Esophagus (tissue), 2 donors: ENCODE measurements at regions not wholly inside any gene's neighbourhood (a gene's known extent, or its start where the extent isn't known, plus 50 kb on each side); places are given as distances from the start of the nearest gene placed in this dataset.

Experiments used
- H3K27ac ChIP-seq, 2 donors: one replicate each; pipeline ENCODE4 v1.5.1; 2013; ENCODE audit warnings: low read depth in 2 of 2, mild to moderate bottlenecking in 2 of 2, inconsistent platforms in 1 of 2, low read length in 1 of 2, moderate library complexity in 1 of 2
- H3K27me3 ChIP-seq, 2 donors: one replicate each; pipeline ENCODE4 v1.6.1; 2013; ENCODE audit warnings: low read length in 2 of 2, control low read depth in 1 of 2, mild to moderate bottlenecking in 1 of 2; ENCODE audit not compliant: insufficient read depth in 2 of 2, control insufficient read depth in 1 of 2
- H3K36me3 ChIP-seq, 2 donors: one replicate each; pipeline ENCODE4 v1.6.1; 2013; ENCODE audit warnings: low read length in 1 of 2; ENCODE audit not compliant: control insufficient read depth in 2 of 2, insufficient read depth in 2 of 2
- H3K4me1 ChIP-seq, 2 donors: one replicate each; pipeline ENCODE4 v1.6.1; 2013; ENCODE audit warnings: low read length in 1 of 2; ENCODE audit not compliant: control insufficient read depth in 2 of 2, insufficient read depth in 2 of 2
- H3K4me3 ChIP-seq, 2 donors: one replicate each; pipeline ENCODE4 v1.5.1; 2013; ENCODE audit warnings: low read length in 2 of 2, mild to moderate bottlenecking in 2 of 2, low read depth in 1 of 2, moderate library complexity in 1 of 2
- H3K9me3 ChIP-seq, 2 donors: one replicate each; pipeline ENCODE4 v1.6.1; 2013; ENCODE audit warnings: mild to moderate bottlenecking in 2 of 2, low read depth in 1 of 2, low read length in 1 of 2, moderate library complexity in 1 of 2; ENCODE audit not compliant: control insufficient read depth in 2 of 2, insufficient read depth in 1 of 2
- WGBS, 2 donors: extraction: QIAGEN DNeasy Blood & Tissue Kit; methylation state at CpG; one replicate each; pipeline ENCODE4 v1.1.7; 2013; 5-methylcytosine and 5-hydroxymethylcytosine counted together
- donor health status: healthy with polysubstance abuse.
- donor health status: Bipolar disorder and iron deficiency.

GRCh38 chr10:93149761-93150160 is 76.1 kb downstream of the CYP26A1 start:
- no peak overlapping the region for H3K4me3 ChIP-seq
- no peak overlapping the region for H3K27ac ChIP-seq
- H3K4me1 ChIP-seq, result no peaks in the 10 kb centered on the region
- H3K36me3 ChIP-seq, result no peaks in the 10 kb centered on the region
- peaks cover 0 to 2% of the 10 kb centered on the region in 2 donors for H3K9me3 ChIP-seq
- no peaks in the 10 kb centered on the region for H3K27me3 ChIP-seq
- WGBS, 2 donors, result 91% methylated on average over 4 of the region's 4 CpGs

- Histone ChIP-seq H3K4me3 (no peak overlapping the region), H3K27me3 (no peaks in the 10 kb centered on the region), H3K4me1 (no peaks in the 10 kb centered on the region), H3K9me3 (peaks cover 0 to 2% of the 10 kb centered on the region in 2 donors), H3K36me3 (no peaks in the 10 kb centered on the region), H3K27ac (no peak overlapping the region)
- 39 to 50% methylated on average over 1 of the region's 1 CpG for WGBS, 2 donors
These were observed 76.6 kb downstream of the CYP26A1 start for GRCh38 chr10:93150289-93150688.

GRCh38 chr10:93150990-93151547 is 77.4 kb downstream of the CYP26A1 start:
- 73 to 77% methylated on average over 8 of the region's 8 CpGs for WGBS, 2 donors
- H3K27ac ChIP-seq, result no peak overlapping the region
- H3K4me1 ChIP-seq, result no peaks in the 10 kb centered on the region
- H3K4me3 ChIP-seq, result no peak overlapping the region
- H3K36me3 ChIP-seq, result no peaks in the 10 kb centered on the region
- H3K9me3 ChIP-seq, result peaks cover 0 to 2% of the 10 kb centered on the region in 2 donors
- H3K27me3 ChIP-seq, result no peaks in the 10 kb centered on the region

- Histone ChIP-seq H3K4me3 (no peak overlapping the region), H3K27ac (no peak overlapping the region)
These were observed 78.4 kb downstream of the CYP26A1 start for GRCh38 chr10:93152136-93152535.

GRCh38 chr10:93154531-93154930 is 80.8 kb downstream of the CYP26A1 start:
- H3K4me1 ChIP-seq, result no peaks in the 10 kb centered on the region
- H3K4me3 ChIP-seq, result no peak overlapping the region
- peaks cover 0 to 2% of the 10 kb centered on the region in 2 donors for H3K9me3 ChIP-seq
- no peaks in the 10 kb centered on the region for H3K36me3 ChIP-seq
- no peak overlapping the region for H3K27ac ChIP-seq
- H3K27me3 ChIP-seq, result no peaks in the 10 kb centered on the region

More at GRCh38 chr10:93152136-93152535, 78.4 kb downstream of the CYP26A1 start:
- Histone ChIP-seq H3K9me3 (peaks cover 0 to 2% of the 10 kb centered on the region in 2 donors), H3K4me1 (no peaks in the 10 kb centered on the region), H3K27me3 (no peaks in the 10 kb centered on the region), H3K36me3 (no peaks in the 10 kb centered on the region)

- 65 to 83% methylated on average over 1 of the region's 1 CpG for WGBS, 2 donors
- Histone ChIP-seq H3K9me3 (no peaks in the 10 kb centered on the region), H3K27me3 (peaks cover 0 to under 1% of the 10 kb centered on the region in 2 donors), H3K27ac (no peak overlapping the region), H3K4me1 (no peaks in the 10 kb centered on the region), H3K36me3 (no peaks in the 10 kb centered on the region), H3K4me3 (no peak overlapping the region)
These were observed 86.4 kb downstream of the CYP26A1 start for GRCh38 chr10:93160140-93160539.

- no peaks in the 10 kb centered on the region for H3K36me3 ChIP-seq
- no peaks in the 10 kb centered on the region for H3K9me3 ChIP-seq
- H3K27me3 ChIP-seq, result peaks cover 0 to 2% of the 10 kb centered on the region in 2 donors
- H3K4me3 ChIP-seq, result no peak overlapping the region
- H3K27ac ChIP-seq, result no peak overlapping the region
- WGBS, 2 donors, result 78 to 79% methylated on average over 7 of the region's 7 CpGs
- H3K4me1 ChIP-seq, result no peaks in the 10 kb centered on the region
These were observed 87.1 kb downstream of the CYP26A1 start for GRCh38 chr10:93160829-93161228.

- Histone ChIP-seq H3K4me1 (no peaks in the 10 kb centered on the region), H3K27me3 (peaks cover 0 to 2% of the 10 kb centered on the region in 2 donors), H3K9me3 (peaks cover 0 to 2% of the 10 kb centered on the region in 2 donors), H3K36me3 (no peaks in the 10 kb centered on the region), H3K4me3 (no peak overlapping the region), H3K27ac (no peak overlapping the region)
- WGBS, 2 donors, result 80 to 84% methylated on average over 4 of the region's 4 CpGs
These were observed 91.7 kb downstream of the CYP26A1 start for GRCh38 chr10:93165367-93165766.

GRCh38 chr10:93166134-93166533 is 92.4 kb downstream of the CYP26A1 start:
- H3K36me3 ChIP-seq, result no peaks in the 10 kb centered on the region
- no peak overlapping the region for H3K4me3 ChIP-seq
- H3K9me3 ChIP-seq, result peaks cover 0 to 2% of the 10 kb centered on the region in 2 donors
- WGBS, 2 donors, result 60 to 62% methylated on average over 4 of the region's 4 CpGs
- H3K27ac ChIP-seq, result no peak overlapping the region
- H3K4me1 ChIP-seq, result no peaks in the 10 kb centered on the region
- peaks cover 0 to 2% of the 10 kb centered on the region in 2 donors for H3K27me3 ChIP-seq

GRCh38 chr10:93171837-93172236 is 98.1 kb downstream of the CYP26A1 start:
- no peaks in the 10 kb centered on the region for H3K4me1 ChIP-seq
- H3K9me3 ChIP-seq, result peaks cover 0 to 5% of the 10 kb centered on the region in 2 donors
- H3K27me3 ChIP-seq, result no peaks in the 10 kb centered on the region
- no peak overlapping the region for H3K4me3 ChIP-seq
- H3K36me3 ChIP-seq, result no peaks in the 10 kb centered on the region
- H3K27ac ChIP-seq, result no peak overlapping the region
